ENCODE measurements at regions not wholly inside any gene's neighbourhood (a gene's known extent, or its start where the extent isn't known, plus 50 kb on each side); places are given as distances from the start of the nearest gene placed in this dataset.
A peak's percentile ranks its signal among the peaks of the same experiment; 100 is the strongest.

DNA sequence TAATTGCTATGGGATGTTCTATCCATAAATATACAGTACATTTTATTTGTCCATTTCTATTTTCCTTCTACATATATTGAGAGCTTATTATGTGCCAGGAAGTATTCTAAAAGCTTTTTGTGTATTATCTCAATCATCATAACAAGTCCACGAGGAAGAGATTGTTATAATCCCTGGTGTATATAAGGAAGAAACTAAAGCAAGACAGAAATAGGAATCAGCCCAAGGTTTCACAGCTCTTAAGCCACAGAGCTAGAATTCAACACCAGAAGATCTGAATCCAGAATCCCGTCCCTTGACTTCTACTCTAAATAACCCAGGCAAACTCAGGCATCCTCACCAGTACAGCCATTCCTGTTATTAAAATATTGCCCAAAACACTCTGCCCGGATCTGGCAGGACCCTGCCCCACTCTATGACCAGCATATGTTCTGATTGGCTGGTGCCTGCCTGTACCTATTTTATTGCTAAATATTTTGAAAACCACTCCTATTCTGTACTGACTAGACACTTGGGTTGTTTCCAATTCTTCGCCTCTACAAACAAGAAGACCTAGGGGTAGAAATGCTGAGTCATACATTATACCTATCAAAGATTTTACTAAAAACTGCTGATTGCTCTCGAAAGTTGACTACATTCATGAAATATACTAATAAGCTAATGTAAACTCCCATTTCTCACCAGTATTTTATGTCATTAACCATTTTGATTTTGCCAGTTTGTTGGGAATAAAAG lies 297.4 kb downstream of the ENC1 start:
- DNase-seq (ENCODE audit: low spot score): no peak

DNA sequence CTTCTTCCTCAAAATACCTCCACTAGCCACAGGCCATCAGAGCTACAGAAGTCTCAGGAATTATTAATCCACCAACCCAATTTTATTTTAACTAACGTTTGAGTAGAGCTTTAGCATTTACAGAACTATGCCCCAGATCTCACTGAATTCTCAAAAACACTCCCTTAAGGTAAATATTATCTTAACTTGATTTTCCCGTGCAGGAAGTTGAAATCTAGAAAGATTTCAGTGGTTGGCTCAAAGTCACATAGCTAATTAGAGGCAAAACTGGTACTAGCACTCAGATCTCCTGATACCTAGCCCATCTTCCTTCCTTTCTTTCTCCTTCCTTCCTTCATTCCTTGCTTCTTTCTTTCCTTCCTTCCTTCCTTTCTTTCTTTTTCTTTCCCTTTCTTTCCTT lies 298.3 kb downstream of the ENC1 start:
- no peak for DNase-seq (ENCODE audit: low spot score)

DNA sequence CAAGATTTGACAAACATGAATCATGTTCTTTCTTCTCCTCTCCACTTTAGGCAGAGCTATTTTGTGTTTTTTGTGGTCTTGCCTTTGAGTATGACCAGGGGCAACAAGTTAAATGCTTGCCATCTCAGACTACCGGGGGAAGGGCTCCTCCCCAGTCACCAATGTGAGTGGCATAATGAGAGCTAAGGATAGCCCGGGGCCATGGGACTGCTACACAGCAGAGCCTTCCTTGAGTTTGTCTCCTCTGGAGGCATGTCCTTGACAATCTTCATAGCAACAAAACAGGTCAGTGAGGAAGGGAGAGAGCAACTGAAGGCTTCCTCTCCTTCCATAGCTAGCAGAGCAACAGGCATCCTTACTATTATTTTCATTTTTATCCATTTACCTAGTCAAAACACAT lies 299.3 kb downstream of the ENC1 start:
- no peak for DNase-seq (ENCODE audit: low spot score)

DNA sequence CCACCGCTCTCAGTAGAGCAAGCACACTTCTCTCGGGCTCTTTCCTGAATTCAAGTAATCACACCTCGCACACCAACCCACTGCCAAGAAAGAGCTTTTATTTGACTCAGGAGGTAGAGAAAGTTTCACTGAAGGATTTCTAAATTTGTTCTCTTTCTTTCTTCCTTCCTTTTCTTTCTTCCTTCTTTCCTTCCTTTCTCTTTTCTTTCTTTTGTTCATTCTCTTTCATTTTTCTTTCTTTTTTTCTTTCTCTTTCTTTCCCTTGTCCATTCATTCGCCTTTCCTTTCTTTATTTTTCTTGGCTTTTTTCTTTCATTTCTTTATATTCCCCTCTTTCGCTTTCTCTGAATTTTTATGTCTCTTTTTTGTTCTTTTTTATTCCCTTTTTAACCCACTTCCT lies 300.1 kb downstream of the ENC1 start:
- DNase-seq (ENCODE audit: low spot score): no peak

DNA sequence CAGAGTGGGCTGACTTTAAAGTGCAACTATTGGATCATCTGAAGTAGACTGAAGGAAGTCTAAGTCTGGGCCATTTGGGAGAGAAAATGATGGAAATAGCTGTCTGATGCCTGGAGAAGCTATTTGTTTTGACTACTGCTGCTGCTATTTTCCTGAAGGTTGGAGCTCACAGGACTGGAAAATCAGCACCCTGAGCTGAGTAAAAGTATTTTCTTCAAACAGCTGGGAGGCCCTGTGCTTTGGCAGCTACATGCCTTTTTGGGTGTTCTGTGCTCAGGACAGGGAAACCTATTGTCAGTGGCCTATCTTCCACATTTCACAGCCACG lies 302.6 kb downstream of the ENC1 start:
- no peak for DNase-seq (ENCODE audit: low spot score)

DNA sequence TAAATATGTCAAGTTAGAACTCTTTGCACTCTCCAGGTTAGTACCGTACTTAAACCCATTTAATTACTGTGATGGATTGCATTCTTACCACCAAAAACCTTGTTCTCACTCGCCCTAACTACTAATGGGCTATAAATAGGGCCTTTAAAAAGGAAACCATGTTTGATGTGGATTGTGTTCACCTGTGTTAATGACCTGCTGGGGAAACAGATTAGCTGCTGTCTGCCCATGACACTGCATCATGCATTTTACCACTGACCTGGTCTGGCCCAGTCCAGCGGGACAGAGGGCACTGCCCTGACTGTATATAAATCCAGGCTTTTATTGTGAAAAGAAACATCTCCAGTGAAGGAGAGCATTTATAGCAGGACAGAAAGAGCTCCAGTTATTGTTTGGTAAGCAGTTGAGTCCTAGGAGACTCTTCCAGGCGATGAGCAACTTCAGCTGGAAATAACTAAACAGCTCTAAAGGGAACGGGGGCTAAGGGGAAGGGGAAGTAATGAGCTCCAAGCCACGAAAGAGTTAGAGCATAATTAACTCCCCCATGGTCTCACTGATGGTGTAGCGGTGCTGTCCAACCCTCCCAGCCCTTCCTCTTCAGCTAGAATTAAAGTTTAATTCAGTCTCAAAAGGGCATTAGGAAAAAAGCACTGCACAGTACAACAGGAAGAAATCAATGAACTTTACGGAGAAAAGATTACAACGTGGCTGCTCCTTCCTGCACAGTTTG lies 303.1 kb downstream of the ENC1 start:
- DNase-seq (ENCODE audit: low spot score): no peak

DNA sequence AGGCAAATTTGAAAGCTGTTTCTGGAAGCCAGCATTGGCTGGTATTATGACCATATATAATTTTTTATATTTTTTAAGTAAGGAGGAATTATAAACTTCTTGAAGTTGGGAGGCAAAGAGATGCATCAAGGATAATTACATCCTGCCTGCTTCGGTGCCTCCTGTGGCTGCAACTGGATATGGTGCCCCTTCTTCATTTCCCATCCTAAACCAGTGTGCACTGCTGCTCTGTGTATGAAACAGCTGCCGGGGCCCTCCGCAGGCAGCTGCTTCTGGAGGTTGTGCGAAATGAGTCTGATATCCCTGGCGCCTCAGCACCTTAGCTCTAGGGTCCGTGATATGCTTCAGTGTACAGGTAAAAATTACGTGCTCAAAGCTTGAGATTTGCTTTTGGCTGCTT lies 304.2 kb downstream of the ENC1 start:
- peak; percentile 6 for DNase-seq (ENCODE audit: low spot score)

DNA sequence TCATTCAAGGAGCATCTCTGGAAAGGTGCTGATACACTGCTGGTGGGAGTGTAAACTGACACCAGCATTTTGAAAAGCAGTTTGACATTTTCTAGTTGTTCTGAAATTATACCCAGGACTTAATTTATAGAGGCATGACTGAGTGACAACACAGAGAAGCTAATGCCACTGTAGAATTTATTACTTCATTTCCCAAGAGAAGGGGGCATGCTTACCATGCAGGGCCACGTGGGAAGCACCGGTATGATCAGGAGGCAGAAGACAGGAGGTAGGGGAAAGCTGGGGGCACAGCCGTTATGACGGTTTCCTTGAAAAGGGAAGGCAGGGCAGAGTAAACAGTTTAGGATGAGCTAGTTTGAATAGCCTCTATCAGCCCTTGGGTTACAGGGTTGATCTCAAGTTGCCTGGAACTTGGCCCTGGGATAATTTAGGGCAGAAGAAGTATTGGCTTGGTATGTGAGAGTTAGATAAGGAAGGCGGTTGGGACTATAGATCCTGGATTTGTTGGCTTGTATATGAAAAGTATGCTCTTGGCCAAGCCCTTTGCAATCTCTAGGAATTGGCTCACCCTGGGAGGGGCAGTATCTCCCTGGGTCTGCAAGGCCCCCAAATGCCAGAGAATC lies 305.7 kb downstream of the ENC1 start:
- DNase-seq (ENCODE audit: low spot score): no peak

DNA sequence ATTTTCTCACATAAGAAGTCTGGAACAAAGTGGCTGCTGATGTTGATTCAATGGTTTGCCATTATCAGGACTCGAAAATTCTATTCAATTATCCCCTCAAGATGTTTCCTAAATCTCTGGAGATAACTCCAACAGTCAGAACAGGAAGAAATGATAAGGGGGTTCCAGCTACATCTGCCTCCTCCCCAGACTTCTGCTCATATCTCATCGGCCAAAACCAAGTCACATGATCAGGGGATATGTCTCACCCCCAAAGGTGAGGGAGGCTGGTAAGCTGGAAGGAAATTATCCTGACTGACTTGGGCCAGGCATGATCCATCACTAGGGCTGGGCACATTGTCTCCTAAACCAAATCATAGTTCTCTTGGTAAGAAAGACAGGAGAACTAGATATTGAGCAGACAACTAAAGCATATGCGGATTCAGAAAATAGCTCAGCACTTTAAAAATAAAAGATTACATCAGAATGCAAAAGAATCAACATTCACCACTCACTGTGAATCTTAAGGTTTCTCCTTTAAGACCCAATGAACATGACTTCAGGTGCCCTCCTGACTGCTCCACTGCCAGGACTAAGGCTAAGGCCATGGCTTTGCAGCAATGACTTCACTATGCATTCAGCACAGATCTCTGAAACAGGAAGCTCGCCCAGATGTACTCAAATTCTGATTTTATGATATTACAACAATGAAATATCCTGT lies 306.3 kb downstream of the ENC1 start:
- DNase-seq (ENCODE audit: low spot score): no peak

DNA sequence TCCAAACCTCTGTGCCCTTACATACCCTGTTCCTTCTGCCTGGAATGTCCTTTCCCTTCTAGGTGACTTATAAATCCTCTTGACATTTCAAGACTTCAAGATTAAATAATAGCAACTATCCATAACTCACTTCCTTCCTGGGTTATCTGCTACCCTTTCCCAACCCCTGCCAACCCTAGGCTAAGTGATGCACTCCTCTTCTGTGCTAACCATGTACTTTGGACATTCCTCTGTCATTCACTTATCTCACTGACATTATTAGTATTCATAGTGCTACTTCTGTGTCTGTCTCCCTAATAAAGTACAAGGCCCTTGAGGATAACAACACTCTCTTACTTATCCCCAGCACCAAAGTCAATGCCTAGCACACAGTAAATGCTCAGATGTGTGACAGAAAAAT lies 307.1 kb downstream of the ENC1 start:
- DNase-seq (ENCODE audit: low spot score): no peak

DNA sequence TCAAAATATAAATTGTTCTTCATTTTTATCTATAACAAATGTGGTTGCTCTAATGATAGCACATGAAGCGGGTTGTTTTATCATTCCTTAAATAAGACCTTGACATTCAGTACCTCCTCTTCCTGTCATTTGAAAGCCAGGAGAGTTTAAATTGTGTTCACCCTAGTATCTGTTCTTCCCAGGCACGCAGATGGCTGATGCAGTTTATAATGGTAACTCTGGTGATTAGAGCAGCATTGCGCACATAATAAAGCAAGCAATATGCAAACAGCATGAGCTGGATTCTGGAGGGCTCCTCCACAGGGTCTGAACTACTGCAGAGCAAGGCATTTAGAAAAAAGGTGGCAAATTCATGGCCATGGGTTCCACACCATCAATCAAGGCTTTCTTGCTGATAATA lies 307.8 kb downstream of the ENC1 start:
- no peak for DNase-seq (ENCODE audit: low spot score)

DNA sequence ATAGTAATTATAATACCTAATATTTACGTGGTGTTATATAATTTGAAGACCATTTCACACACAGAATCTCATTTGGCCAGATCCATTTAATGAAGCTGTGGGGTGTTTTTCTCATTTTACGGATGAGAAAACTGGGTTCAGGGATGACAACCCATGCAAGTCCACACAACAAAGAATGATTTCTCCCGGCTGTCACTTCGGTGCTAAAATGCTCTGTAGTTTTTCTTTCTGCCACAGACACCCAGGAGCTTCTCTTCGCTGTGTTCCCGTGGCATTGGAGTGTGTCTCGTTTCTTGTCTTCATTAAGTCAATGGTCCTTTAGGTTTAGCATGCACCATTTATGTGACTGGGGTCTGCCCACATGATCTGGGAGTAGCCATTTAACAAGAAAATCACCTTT lies 308.5 kb downstream of the ENC1 start:
- DNase-seq (ENCODE audit: low spot score): no peak

DNA sequence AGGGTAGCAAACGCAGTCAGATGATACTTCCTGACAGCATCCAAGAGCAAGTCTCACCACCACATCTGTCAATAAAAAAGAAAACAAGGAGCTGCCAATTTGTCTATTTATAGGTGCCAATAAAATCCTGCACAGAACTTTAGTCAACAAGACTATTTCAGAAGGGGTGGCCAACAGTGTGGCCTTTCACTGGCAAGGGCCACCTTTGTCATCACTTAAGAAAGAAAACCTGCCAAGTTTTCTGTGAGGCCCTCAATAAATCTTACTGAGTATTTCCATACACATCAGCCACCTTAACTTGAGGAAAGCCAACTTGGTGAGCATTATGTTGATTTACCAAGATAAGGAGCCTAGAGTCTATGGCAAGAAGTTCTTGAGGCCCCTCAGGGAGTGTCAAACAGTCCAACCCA lies 312.3 kb downstream of the ENC1 start:
- DNase-seq (ENCODE audit: low spot score): no peak

DNA sequence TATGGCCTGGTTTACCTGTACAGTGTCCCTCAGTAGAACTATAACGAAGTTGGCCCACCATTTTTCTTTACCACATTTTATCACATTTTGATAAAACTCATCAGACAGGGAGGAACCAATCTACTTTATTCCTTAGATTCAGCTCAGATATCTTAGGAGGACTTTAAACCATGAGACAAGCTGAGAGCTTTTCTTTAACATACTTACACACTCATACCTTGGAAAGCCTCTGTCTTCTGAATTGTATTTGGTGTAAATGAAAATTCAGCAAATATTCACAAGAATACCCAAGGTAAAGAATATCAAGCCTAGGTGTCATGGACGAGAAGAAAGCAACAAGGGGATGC lies 313.2 kb downstream of the ENC1 start:
- DNase-seq (ENCODE audit: low spot score): no peak

DNA sequence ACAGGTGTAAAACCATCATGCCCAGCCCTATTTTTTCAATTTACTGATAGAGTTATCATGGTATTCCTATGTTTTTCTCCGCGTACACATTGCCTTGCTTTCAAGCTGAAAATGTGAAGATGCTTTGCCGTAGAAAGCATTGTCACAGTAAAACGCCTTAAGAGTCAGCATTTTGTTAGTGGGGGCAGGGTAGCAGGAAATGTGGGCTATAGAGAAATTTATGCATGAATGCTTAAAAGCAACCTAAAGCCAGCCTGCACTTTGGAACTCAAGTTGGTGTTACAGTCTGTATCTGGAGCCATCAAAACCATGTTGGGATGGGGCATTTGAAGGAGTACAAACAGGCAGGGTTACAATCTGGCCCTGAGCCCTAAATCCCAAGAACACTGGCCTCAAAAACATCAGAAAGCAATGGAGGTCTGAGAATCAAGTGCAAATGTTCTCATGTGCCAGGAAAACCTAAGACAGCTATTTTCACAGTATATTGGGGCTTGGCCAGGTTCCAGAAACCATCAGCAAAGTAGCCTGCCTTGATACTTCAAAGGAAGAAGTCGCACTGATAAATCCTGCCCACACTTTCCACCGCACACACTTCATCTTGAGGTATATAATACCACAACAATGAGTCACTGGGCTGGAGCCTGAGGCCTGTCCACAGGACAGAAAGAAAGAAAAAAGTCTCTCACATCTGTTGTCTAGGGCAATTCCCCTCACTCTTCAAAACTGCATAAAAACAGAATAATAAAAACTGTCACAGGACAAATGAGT lies 313.8 kb downstream of the ENC1 start:
- peak; percentile 54 for DNase-seq (ENCODE audit: low spot score)

DNA sequence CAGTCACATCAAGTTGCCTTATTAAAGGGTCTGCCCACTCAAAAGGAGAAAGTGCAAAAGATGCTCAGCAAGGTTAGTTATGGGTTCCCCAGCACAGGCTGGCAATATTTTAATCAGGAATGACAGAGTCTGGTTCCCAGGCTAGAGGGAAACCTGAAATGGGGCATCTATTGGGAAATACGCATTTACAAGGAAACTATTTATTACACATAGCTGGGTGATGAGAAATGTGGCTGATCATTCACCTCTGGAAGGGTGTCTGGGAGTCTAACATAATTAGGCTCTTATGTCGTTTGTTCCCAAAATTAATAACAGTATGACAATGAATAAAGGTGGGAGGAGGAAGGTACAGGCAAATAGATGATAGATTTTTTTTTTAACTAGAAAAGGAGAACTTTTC lies 314.7 kb downstream of the ENC1 start:
- no peak for DNase-seq (ENCODE audit: low spot score)

DNA sequence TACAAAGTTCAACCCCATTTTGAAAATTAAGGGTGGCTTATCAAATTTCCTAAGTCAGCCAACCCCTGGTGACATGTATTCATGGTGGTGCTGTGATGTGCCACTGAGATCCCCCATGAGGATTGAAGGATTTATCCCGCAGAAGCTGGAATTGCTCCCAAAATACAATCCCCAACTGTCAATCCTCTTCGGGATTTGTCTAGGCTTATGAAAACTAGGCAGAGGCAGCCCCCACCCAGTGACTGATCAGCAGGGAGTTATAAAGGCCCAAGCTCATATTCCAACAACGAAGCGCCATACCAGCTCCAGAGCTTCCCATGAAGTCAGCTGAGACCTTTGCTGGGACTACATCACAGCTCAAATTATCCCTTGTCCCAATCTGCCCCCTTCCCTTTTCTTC lies 316.0 kb downstream of the ENC1 start:
- no peak for DNase-seq (ENCODE audit: low spot score)

DNA sequence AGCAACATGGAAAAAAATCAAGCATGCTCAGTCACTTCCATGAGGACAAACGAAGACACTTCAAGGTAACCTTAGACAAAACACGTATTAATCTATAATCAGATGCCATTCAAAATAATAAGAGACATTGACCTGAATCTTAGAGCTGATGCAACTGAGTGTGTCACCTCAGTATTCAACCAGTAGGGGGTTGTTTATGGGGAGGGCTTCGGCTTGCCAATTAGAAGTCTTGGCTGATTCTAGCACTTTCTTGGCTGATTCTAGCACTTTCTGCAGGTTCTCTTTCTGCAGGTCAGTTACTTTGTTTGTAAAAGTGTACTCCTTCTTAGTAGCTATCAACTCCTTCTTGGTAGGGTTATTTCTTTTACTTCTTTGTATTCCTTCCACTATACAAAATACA lies 317.6 kb downstream of the ENC1 start:
- peak; percentile 12 for DNase-seq (ENCODE audit: low spot score)

DNA sequence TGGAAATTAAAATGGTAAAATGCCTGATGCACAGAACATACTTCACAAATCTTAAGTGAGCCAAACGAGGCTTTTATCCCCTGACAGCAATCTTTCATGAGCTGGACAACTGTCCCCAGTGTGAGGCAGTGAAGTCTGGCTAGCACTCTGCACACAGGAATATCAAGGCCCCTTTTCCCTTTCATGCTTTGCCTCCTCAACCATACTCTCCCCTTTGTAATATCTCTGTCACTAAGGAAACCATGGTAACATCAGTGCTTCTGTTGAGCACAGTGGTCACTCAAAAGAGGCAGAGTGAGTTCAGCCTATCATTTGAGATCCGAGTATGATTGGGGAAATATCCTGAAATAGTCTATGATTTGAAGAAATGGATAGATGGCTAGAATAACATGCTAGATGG lies 318.3 kb downstream of the ENC1 start:
- no peak for DNase-seq (ENCODE audit: low spot score)

DNA sequence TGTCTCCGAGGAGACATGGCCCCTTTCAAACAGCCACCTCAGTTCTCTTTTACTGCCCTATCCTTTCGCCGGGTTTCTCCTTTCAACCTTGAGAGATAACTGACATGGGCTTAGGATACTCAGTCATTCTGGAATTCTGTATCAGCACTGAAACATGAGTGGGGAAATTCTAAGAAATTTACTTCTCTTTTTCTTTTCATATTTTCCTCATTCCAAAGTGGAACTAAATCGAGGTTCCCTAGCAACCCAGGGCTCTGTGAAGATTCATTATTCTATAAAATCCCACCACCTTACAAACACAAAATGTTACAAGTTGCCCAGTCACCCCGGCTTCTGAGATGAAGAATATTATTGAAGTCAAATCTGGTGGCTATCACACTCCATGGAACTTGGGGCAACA lies 319.2 kb downstream of the ENC1 start:
- no peak for DNase-seq (ENCODE audit: low spot score)

DNA sequence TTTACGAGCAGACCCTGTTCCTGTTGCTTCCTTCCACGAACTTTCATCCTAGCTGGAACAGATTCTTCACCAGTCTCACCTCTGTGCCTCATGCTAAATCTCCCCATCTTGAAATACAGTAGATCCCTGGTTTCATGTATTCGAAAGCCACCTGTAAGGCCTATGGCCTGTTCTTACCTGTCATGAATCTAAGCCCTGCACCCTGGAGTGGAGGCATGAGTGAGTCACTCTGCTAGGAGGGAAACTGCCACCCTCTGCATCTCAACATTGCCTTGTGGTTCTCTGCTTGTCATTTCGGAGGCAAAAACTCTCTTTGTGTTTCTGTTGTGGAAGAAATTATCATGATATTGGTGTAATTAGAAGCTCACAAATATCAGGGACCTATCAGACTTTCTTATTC lies 320.0 kb downstream of the ENC1 start:
- no peak for DNase-seq (ENCODE audit: low spot score)

DNA sequence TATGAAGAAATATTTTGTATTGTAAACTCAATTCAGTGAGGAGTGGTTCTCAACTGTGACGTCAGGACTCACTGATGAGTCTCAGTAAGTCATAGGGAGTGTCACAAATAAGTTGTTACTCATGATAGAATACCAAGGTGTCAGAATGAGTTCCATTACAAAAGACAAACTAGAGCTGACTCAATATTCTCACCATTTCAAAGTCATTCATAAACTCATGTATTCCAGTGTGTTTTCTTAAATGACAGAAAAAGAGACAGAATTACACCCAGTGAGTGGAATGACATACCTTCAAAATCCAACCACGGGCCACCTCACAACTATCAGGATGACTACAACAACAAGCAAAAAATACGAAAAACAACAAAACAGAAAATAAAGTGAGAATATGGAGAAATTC lies 321.5 kb downstream of the ENC1 start:
- DNase-seq (ENCODE audit: low spot score): no peak
